ENCODE measurements at regions not wholly inside any gene's neighbourhood (a gene's known extent, or its start where the extent isn't known, plus 50 kb on each side); places are given as distances from the start of the nearest gene placed in this dataset.
"Not testable (repeated sequence)": the region's sequence is repeated elsewhere in the genome, so short reads cannot be mapped to it uniquely, and the experiment has no call there.

DNA sequence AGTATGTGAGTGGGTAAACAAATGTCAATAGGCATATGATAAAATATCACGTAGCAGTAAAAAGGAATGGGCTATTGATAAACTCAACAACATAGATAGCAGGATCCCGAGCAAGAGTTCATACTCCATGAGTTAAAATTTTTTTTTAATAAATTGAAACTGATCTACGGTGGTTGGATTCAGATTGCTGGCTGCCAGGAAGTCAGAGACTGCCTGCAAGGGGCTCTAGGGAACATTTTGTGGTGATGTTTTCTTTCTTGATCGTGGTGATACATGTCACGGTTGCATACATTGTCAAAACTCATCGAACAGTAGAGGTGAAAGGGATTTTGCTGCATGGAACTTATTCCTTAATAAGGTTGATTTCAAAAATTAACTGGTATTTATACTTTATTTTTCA lies 62.6 kb upstream of the WNT7B start:
- in situ Hi-C loops (cut with MboI; ENCODE audit: low sequenced_read_pairs), result no loop called here

DNA sequence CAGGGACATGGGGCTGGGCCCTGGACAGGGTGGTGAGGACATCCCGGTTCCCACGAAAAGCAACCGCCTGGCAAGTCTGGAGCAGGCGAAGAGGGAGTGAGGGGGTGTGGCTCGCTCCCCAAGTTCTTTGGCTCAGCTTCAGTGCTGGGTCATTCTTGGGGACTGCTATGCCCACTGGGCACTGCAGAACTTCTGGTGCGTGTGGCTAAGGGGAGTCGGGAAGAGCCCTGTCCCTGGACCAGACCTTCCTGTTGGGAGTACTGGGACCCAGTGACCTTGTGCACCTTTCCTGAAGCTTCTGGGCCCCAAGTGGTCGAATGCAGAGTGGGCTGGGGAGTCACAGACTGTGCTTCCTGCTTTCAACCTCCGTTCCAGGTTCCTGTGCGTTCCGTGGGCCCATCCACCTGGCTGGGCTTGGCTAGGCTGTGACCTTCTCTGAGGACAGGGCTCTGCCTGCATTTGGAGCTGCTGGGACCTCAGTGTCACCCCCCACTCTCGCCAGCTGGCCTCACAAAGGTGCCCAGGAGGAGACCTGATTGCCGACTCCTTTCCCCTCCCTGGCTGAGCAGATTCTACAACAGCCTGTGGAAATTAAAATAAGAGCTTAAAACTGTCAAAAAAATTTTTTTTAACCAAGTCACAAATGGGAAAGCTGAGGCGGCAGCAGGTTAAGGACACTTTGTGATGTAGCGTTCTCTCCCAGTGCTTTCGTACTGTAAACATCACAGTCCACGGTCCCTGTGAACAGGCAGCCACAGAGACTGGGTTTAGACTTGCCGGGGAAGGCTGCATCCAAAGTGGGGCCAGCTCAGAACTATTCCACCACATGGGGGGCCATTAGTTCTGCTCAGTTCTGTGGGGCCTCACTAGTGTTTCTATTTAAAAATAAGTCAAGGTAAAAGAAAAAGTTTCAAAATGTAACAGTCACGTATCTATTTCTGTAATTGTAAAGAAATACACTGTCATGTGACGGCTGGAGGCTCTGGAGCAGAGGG lies 63.8 kb upstream of the WNT7B start:
- in situ Hi-C loops (cut with MboI; ENCODE audit: low sequenced_read_pairs), result no loop called here

DNA sequence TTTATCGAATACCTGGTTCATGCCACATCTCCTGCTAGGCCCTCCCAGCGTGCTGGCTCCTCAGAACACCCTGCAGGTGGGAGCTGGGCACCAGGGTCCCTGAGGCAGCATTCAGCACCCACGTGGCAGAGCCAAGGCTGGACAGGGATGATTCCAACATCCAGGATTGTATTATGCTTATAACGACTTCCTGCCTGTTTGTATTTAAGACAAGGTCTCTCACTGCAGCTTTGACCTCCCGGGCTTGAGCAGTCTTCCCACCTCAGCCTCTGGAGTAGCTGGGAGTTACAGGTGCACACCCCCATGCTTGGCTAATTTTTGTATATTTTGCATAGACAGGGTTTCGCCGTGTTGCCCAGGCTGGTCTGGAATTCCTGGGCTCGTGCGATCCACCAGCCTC lies 64.7 kb upstream of the WNT7B start:
- in situ Hi-C loops (cut with MboI; ENCODE audit: low sequenced_read_pairs), result no loop called here

DNA sequence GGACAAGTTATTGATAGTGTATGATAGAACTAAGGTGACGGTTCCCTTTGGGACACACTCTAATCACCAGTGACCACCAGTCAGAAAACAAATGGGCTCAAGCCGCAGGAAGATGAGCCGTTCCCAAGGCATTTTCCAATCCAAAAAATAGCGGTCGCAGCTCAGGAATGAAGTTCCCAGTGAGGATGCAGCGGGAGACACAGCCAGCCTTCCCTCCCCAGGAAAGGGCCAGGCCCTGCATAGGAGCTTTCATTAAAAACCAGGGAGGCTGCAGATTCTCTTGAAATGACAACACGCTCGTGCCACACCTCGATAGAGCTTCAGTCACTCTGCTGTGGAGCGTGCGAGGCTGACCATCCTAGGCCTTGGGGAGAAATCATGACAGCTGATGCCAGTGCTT lies 65.8 kb upstream of the WNT7B start:
- in situ Hi-C loops (cut with MboI; ENCODE audit: low sequenced_read_pairs), result no loop called here

DNA sequence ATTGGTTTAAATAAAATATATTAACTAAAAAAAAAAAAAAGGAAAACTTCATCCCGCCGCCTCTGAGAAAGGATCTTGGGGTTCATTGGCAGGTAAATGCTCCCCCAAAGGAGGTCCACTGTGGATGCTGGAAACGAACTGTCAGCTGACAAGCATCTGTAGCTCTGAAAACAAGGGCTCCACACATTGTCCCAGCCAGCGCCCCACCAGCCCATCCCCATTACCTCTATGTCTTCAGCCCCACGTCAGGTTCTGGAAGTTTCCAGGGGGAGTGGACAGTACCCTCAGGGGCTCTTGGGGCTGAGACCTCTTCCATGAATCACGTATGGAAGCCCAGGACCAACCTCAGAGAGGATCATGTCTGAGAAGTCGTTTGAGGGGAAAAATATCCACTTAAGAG lies 66.4 kb upstream of the WNT7B start:
- in situ Hi-C loops (cut with MboI; ENCODE audit: low sequenced_read_pairs), result no loop called here

DNA sequence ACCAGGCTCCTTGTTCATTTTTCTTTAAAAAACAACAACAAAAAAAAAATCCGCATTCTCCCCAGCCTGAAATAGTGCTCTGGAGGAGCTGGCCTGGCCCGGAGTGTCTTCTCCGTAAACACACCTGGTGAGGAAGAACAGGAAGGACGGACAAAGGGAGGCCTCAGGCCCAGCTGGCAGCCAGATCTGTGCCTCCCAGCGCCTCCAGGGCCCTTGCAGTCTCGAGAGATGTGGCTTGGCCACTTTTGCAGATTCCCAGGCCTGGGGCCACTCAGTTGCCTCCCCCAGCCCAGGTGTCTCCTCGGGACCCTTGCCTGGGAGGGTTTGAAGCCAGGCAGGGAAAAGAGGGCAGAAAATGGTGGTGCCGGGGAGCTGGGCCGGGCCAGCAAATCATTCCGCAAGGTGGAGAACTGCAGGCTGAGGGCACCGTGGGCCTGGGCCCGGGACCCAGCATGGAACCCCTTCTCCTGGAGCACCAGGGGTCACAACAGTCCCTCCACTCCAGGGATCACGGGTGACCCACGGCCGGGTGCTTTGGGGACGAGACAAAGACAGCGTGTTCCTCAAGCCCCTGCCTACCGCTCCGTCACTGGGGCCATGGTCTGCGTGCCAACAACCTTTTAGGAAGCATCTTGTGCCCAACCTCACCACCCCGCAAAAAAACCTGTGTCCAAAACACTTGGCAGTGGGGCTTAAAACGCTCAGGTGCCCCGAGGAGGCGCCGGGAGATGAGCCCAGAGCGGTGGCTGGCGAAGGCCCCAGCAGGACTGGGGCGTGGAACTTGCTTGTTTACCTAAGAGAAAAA lies 67.1 kb upstream of the WNT7B start:
- in situ Hi-C loops (cut with MboI; ENCODE audit: low sequenced_read_pairs), result no loop called here

DNA sequence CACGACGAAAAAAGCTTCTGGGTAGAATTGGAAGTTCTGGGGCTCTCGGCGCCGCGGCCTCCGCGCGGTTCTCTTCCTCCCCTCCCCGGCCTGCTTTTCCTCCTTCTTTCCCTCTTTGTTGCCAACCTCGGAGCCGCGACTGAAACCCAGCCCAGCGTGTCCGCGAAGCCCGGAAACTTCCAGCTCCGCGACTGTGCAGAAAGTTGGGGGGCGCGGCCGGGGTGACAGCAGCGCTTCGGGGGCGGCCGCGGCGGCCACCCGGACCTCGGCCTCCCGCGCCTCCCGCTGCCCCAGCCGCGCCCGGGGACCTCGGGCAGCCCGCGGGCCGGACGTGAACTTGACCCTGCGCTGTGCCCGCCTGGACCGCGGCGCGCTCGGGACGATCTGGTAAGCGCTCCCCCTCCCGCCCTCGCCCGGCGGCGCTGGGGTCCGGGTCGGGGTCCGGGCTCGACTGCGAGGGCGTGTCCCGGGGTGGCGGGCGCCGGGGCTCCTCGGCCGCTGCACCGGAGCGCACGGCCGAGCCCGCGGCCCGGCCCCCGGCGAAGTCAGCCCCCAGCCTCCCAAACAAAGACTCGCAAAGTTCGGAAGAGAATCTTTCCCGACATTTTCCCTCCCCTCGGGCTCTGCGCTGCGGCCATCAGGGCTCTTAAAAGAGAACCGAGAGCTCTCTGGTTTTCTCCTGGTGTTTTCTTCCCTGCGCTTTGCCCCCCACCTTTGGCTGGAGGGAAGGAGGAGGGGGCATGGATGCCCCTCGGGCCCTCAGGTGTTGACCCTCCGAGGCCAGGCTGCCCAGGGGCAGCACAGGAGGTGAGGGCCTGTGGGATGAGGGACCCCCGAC lies 67.9 kb upstream of the WNT7B start:
- in situ Hi-C loops (cut with MboI; ENCODE audit: low sequenced_read_pairs), result no loop called here

DNA sequence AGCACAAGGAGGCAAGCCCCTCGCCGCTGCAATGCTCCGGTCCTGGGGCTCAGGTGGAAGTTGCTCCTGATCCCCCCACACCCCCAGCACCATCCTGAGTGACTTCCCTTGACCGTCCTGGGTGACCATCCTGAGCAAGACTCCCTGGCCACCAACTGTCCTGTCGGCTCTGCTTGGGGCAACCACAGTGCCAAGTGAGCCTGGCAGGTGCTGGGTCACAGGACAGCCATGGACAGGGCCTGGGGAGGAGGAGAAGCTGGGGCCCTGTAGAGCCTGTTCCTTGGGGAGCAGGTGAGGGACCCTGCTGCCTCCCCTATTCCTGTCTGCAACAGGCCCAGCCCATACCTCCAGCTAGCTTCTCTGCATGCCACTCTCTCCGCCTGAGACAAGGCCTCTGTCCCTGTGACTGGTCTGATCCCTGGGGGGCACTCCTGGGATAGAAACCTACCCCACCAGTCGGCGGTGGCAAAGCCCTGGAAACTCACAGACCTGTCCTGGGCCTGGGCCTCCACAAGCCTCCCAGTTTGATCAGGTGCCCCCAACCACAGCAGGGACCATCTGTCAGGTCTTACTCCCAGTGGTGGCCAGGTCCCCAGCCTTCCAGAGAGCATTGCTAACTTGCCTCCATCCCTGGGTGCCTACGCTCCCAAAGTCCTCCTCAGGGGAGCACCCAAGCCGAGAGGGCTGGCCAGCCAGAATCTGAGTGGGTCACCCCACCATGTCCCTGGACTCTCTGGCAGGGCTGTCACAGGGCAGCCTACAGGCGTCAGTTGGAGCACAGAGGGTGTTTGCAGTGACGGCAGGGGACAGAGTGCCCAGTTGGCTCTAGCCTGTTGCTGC lies 68.7 kb upstream of the WNT7B start:
- in situ Hi-C loops (cut with MboI; ENCODE audit: low sequenced_read_pairs), result no loop called here

DNA sequence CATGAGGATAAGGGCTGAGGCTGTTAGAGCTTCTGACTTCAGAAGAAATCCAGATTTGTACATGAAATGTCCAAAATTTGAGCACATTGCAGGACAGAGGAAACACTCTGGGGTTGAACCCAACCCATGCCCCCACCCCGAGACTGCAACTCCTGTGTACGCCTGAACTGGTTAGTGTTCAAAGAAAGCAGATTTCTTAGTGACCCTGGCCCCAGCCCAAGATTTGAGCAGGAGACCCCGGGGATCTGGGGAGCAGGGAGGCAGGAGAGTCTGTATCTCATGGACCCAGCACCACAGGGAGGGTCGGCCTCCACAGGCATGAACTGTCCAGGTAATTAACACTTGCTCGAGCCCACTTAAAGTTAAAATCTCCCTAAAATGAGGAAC lies 69.3 kb upstream of the WNT7B start:
- in situ Hi-C loops (cut with MboI; ENCODE audit: low sequenced_read_pairs), result no loop called here

DNA sequence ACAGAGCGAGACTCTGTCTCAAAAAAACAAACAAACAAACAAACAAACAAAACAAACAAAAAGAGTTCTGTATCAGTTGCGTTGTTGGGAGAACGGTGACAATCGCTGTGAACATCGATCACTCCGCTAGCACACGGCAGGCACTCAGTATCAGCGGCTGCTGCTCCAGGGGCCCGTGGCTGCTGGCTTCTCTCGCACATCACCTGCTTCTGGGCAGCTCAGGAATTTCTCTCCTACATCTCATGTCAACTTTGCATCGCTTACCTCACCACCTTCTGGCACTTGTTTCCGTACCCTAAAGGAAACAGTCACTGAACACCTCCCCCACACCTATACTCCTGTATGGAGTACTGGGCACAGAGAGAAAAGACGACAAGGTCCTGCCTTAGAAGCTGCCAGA lies 70.3 kb upstream of the WNT7B start:
- in situ Hi-C loops (cut with MboI; ENCODE audit: low sequenced_read_pairs), result no loop called here

DNA sequence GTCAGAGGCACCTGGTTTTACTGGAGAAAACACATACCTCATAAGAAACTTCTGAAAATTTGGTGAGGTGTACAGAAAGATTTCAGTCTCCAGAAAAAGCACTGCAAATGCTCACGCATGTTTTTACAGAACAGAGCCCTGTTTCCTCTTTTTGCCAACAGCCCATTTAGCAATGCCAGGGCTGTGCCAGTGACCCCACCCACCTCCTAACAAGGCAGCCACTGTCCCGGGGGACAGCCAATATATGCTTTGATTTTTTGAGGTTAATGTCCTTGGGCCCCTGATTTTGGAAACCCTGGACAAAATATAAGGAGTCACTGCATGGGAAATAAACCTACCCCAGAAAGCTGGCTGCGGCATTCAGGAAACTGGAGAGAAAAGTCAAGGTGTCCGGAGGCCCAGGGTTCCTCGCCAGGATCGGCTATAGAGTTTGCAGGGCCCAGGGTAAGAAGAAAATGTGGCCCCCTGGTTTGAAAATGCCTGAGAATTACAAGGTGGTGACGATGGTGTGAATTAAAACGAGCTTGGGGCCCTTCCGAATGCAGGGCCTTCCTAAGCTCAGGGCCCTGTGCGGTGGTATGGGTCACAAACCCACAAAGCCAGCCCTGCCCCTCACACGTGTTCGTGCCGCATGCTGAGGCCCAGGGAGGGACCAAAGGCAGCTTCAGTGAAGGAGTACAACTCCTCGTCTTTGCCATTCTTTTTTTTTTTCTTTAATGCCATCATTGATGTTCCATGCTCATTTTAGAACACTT lies 71.1 kb upstream of the WNT7B start:
- in situ Hi-C loops (cut with MboI; ENCODE audit: low sequenced_read_pairs), result no loop called here

DNA sequence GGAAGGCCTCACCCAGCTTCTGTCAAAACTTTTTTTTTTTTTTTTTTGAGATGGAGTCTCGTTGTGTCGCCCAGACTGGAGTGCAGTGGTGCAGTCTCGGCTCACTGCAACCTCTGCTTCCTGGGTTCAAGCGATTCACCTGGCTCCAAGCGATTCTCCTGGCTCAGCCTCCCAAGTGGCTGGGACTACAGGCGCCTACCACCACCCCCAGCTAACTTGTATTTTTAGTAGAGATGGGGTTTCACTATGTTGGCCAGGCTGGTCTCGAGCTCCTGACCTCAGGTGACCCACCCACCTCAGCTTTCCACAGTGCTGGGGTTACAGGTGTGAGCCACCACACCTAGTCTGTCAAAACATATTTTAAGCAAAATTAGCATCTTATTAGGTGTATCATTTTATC lies 71.7 kb upstream of the WNT7B start:
- in situ Hi-C loops (cut with MboI; ENCODE audit: low sequenced_read_pairs), result not testable (repeated sequence)

DNA sequence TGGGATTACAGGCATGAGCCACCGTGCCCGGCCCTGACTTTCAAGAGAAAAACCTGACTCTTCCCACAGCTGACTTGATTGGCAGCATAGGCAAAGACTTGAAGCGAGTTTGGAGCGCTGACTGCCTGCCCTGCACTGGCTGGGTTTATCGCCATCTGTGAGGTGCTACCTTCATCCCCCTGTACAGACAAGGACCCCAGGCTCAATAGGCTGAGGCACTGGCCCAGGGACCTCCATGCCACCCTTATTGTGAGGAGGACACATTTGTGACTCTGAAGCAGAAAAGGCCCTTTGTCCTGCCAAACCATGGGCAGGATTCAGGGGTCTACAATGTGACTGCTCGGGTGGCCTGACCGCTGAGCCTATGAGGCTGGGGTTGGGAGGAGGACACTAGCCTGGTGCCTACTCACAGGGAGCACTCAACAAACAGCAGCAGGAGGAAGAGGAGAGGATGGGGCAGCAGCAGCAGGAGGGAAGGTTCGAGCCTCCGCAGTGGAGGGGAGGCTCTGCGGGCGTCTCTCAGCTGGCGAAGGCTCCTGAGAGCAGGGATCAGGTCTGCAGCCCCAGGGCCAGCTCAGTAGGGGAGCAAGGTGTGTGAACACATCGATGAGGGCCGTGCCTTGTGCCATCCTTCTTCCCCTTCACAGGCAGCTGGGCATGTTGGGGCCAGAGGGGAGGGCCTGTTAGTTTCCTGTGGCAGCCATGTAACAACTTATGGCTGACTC lies 72.9 kb upstream of the WNT7B start:
- in situ Hi-C loops (cut with MboI; ENCODE audit: low sequenced_read_pairs), result no loop called here

DNA sequence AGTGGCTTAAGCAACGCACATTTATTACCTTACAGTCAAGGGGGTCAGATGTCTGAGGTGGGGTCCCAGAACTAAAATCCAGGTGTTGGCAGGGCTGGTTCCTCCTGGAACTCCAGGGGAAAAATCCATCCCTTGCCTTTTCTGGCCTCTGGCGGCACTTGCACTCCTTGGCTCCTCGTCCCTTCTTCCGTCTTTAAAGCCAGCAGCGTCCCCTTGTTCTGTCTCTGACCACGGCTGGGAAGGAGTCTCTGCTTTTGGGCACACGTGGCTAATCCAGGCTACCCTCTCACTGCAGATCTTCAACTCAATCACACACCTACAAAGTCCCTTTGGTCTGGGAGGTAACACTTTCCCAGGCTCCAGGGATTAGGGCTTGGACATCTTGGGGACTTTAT lies 73.5 kb upstream of the WNT7B start:
- in situ Hi-C loops (cut with MboI; ENCODE audit: low sequenced_read_pairs), result no loop called here

DNA sequence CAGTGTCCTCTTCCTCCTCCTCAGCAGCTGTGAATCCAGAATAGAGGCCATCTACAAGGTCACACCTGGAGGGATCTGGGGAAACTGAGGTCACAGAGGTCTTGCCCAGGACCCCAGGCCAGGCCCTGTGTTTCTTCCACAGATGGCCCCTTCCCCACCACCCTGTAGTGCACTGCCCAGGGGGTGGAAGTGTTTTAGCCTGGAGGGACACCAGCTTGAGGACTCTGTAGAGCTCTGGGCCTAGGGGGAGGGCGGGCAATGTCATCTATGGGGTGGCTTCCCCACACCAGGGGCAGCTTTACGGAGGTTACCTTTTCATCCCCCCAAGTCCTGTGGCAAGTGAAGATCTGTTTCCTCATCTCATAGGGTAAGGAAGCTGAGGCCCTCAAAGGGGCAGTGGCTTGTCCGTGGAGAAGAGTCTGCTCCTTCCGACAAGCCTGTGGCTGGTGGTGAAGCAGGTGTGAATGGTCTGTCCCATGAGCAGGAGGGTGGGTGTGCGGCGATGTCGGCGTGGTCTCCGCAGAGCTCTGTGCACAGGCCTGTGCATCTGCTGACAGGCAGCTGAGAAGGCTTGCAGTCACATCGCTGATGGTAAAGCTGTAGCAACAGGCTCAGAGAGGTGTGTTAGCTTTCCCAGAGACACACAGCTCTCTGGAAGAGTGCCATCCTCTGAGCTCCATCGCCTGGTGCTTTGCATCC lies 74.1 kb upstream of the WNT7B start:
- in situ Hi-C loops (cut with MboI; ENCODE audit: low sequenced_read_pairs), result no loop called here

DNA sequence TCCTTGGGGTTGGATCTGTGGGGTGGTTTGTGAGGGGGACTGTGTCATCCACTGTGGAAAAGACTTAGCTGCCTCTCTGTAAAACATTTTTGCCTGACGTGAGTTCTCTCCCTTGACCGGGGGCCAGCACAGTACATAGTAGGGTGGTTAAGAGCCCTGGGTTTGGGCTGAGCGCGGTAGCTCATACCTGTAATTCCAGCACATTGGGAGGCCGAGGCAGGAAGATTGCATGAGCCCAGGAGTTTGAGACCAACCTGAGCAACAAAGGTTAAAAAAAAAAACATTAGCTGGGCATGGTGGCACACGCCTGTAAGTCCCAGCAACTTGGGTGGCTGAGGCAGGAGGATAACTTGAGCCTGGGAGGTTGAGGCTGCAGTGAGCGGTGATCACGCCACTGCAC lies 74.7 kb upstream of the WNT7B start:
- in situ Hi-C loops (cut with MboI; ENCODE audit: low sequenced_read_pairs), result no loop called here

DNA sequence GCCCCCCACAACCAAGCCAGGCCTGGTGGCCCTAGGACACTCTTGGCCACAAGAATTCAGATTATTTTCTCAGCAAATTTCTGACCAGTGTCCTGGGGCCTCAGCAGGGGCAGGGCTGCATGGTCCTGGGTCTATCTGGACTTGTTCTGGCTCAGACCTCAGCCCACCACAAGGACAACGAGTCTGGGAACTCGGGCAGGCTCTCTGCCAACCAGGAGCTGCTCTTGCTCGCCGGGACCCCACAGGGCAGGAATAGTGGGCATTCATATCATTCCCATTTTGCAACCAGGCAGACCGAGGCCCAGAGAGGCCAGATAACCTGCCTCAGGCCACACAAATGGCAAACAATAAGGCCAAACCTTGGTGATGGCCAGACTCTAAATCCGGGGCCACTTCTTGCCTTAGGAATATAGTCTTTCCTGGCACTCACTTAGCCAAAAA lies 75.4 kb upstream of the WNT7B start:
- in situ Hi-C loops (cut with MboI; ENCODE audit: low sequenced_read_pairs), result no loop called here
